Panc1 (cell line): ENCODE measurements at regions not wholly inside any gene's neighbourhood (a gene's known extent, or its start where the extent isn't known, plus 50 kb on each side); places are given as distances from the start of the nearest gene placed in this dataset.

Experiments
- CTCF ChIP-seq: fragments of 450-650 bp; IDR thresholded peaks from 2 replicates; pipeline ENCODE4 v1.5.1; 2017; ENCODE audit warnings: mild to moderate bottlenecking
- REST ChIP-seq, 2 experiments: IDR thresholded peaks; 2 replicates each; pipeline ENCODE4 v1.6.1; 2011 to 2012; ENCODE audit warnings: low read depth in 2 of 2, control low read depth in 1 of 2, low read length in 1 of 2, mild to moderate bottlenecking in 1 of 2, moderate library complexity in 1 of 2; ENCODE audit not compliant: insufficient read depth in 1 of 2

GRCh38 chr12:30308010-30308717, 387.5 kb downstream of the IPO8 start:
- TF ChIP-seq CTCF: no peak
- TF ChIP-seq REST (IDR thresholded peaks at IDR 0.05; ENCODE audit: insufficient read depth in 1 of 2, low read depth in 2 of 2, low read length in 1 of 2): no peak
